CD14-positive monocyte (primary cell): ENCODE measurements at regions not wholly inside any gene's neighbourhood (a gene's known extent, or its start where the extent isn't known, plus 50 kb on each side); places are given as distances from the start of the nearest gene placed in this dataset.

ENCODE experiments used
- DNase-seq, 3 donors: peaks; one replicate each; pipeline ENCODE4 v3.0.0-alpha.2; 2011 to 2022
- H2AFZ ChIP-seq: 2 replicates; pipeline ENCODE4 v1.6.0; 2012; ENCODE audit warnings: mild to moderate bottlenecking, low read depth, low read length, inconsistent platforms; ENCODE audit not compliant: insufficient read depth, poor library complexity, severe bottlenecking
- H3K27ac ChIP-seq, 2 donors: 1 replicate in 1 of 2; 2 replicates in 1 of 2; pipeline ENCODE4 v1.5.1; 2012 to 2013; ENCODE audit warnings: low read length in 2 of 2, control low read depth in 1 of 2, inconsistent platforms in 1 of 2, low read depth in 1 of 2, mild to moderate bottlenecking in 1 of 2
- H3K27me3 ChIP-seq, 2 donors: one replicate each; pipeline versions ENCODE4 v1.6.0 to v1.6.1; 2011 to 2013; ENCODE audit warnings: low read length in 2 of 2; ENCODE audit not compliant: control insufficient read depth in 2 of 2, insufficient read depth in 2 of 2
- H3K36me3 ChIP-seq, 2 donors: replicated peaks in 1 of 2; 1 replicate in 1 of 2; 2 replicates in 1 of 2; pipeline versions ENCODE4 v1.5.1 to v1.6.1; 2012 to 2013; ENCODE audit warnings: low read length in 2 of 2, control low read depth in 1 of 2, inconsistent platforms in 1 of 2, mild to moderate bottlenecking in 1 of 2; ENCODE audit not compliant: insufficient read depth in 2 of 2, control insufficient read depth in 1 of 2
- H3K4me1 ChIP-seq, 2 donors: 1 replicate in 1 of 2; 2 replicates in 1 of 2; pipeline versions ENCODE4 v1.5.1 to v1.6.1; 2012 to 2013; ENCODE audit warnings: low read length in 2 of 2, control low read depth in 1 of 2, inconsistent platforms in 1 of 2, mild to moderate bottlenecking in 1 of 2, moderate library complexity in 1 of 2; ENCODE audit not compliant: insufficient read depth in 2 of 2, control insufficient read depth in 1 of 2
- H3K4me2 ChIP-seq: replicated peaks from 2 replicates; pipeline ENCODE3; 2012; ENCODE audit warnings: low read length, moderate library complexity, mild to moderate bottlenecking; ENCODE audit not compliant: poor library complexity, severe bottlenecking; ENCODE audit errors: extremely low read depth
- H3K4me3 ChIP-seq, 3 experiments: fragments of 200-600 bp in 1 of 3; sonication (generic) in 1 of 3; replicated peaks in 1 of 3; 1 replicate in 2 of 3; 2 replicates in 1 of 3; pipeline ENCODE4 v1.5.1; 2011 to 2013; ENCODE audit warnings: low read length in 3 of 3, mild to moderate bottlenecking in 3 of 3, control low read depth in 2 of 3, low read depth in 2 of 3, inconsistent platforms in 1 of 3, moderate library complexity in 1 of 3
- H3K79me2 ChIP-seq: 2 replicates; pipeline ENCODE4 v1.6.0; 2012; ENCODE audit warnings: mild to moderate bottlenecking, control low read depth, inconsistent platforms, low read length, moderate library complexity; ENCODE audit not compliant: insufficient read depth
- H3K9ac ChIP-seq: 2 replicates; pipeline ENCODE4 v1.6.0; 2017; ENCODE audit warnings: low read length, mild to moderate bottlenecking; ENCODE audit not compliant: insufficient read depth, poor library complexity, severe bottlenecking
- H3K9me3 ChIP-seq, 2 donors: replicated peaks in 1 of 2; 1 replicate in 1 of 2; 2 replicates in 1 of 2; pipeline versions ENCODE4 v1.5.1 to v1.6.1; 2012 to 2013; ENCODE audit warnings: low read length in 2 of 2, control low read depth in 1 of 2; ENCODE audit not compliant: control insufficient read depth in 1 of 2, insufficient read depth in 1 of 2
- H4K20me1 ChIP-seq: 2 replicates; pipeline ENCODE4 v1.6.0; 2012; ENCODE audit warnings: mild to moderate bottlenecking, low read length, control low read depth, moderate library complexity; ENCODE audit not compliant: insufficient read depth
- H3K27ac Mint-ChIP-seq, 7 donors: one replicate each; pipeline ENCODE4 v1.8.0; 2020; ENCODE audit warnings: mild to moderate bottlenecking in 7 of 7, mixed read lengths in 7 of 7, moderate library complexity in 6 of 7, inconsistent platforms in 2 of 7
- H3K27me3 Mint-ChIP-seq, 3 donors: one replicate each; pipeline ENCODE4 v1.8.0; 2021 to 2022; ENCODE audit warnings: low read depth in 3 of 3, mild to moderate bottlenecking in 3 of 3, mixed read lengths in 3 of 3, moderate library complexity in 3 of 3, inconsistent platforms in 1 of 3
- H3K36me3 Mint-ChIP-seq, 2 donors: one replicate each; pipeline ENCODE4 v1.8.0; 2020; ENCODE audit warnings: mixed read lengths in 2 of 2, inconsistent platforms in 1 of 2, mild to moderate bottlenecking in 1 of 2
- H3K4me1 Mint-ChIP-seq: one replicate; pipeline ENCODE4 v1.8.0; 2020; ENCODE audit warnings: mild to moderate bottlenecking, mixed read lengths
- H3K4me3 Mint-ChIP-seq, 2 donors: one replicate each; pipeline ENCODE4 v1.8.0; 2020; ENCODE audit warnings: mild to moderate bottlenecking in 2 of 2, mixed read lengths in 2 of 2, moderate library complexity in 1 of 2
- H3K9me3 Mint-ChIP-seq, 7 donors: one replicate each; pipeline ENCODE4 v1.8.0; 2020 to 2022; ENCODE audit warnings: mixed read lengths in 7 of 7, mild to moderate bottlenecking in 6 of 7, moderate library complexity in 6 of 7, inconsistent platforms in 2 of 7
- WGBS: methylation state at CpG from one replicate; pipeline ENCODE4 v1.1.5; 2013; ENCODE audit warnings: missing lambda C conversion rate; ENCODE audit not compliant: insufficient coverage; 5-methylcytosine and 5-hydroxymethylcytosine counted together
- intact Hi-C, 2 donors: fragments of 100-400 bp; cut with micrococcal nuclease; formaldehyde crosslinking; loops; one replicate each; pipeline versions ENCODE4 v1.15.0 to v1.15.1; 2023
- TF ChIP-seq, protein P1 (sequence below): fragments of 200-600 bp; IDR thresholded peaks from one replicate; pipeline ENCODE4 v1.8.0; 2022; ENCODE audit warnings: antibody characterized with exemption, mild to moderate bottlenecking

DNA sequence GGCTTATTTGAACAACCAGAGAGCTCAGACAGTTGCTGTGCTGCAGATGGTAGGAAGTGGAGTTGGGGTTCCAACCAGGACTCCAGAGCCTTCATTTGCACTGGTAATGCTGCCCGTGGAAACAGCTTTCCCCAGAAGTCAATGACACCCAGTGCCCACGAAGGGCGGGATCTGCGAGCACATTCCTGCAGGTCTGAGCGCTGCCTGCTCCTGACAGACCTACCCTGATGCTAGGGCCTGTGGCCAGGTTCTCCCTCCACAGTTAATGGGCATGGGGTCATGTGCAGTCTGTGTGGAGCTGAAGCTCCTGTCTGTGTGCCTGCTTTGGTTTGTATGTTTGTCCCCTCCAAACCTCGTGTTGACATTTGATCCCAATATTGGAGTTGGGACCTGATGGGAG lies 299.0 kb upstream of the HS6ST1 start:
- H3K4me1 Mint-ChIP-seq = peaks cover 10% of the 10 kb centered on the region
- no peak overlapping the region for H3K4me2 ChIP-seq
- H3K9me3 ChIP-seq = no peaks in the 10 kb centered on the region
- intact Hi-C loops = no loop called here
- no peak overlapping the region for H3K27ac ChIP-seq
- H3K9me3 Mint-ChIP-seq = peaks cover 0 to 2% (median 0%) of the 10 kb centered on the region in 7 donors
- TF ChIP-seq, protein P1, sequence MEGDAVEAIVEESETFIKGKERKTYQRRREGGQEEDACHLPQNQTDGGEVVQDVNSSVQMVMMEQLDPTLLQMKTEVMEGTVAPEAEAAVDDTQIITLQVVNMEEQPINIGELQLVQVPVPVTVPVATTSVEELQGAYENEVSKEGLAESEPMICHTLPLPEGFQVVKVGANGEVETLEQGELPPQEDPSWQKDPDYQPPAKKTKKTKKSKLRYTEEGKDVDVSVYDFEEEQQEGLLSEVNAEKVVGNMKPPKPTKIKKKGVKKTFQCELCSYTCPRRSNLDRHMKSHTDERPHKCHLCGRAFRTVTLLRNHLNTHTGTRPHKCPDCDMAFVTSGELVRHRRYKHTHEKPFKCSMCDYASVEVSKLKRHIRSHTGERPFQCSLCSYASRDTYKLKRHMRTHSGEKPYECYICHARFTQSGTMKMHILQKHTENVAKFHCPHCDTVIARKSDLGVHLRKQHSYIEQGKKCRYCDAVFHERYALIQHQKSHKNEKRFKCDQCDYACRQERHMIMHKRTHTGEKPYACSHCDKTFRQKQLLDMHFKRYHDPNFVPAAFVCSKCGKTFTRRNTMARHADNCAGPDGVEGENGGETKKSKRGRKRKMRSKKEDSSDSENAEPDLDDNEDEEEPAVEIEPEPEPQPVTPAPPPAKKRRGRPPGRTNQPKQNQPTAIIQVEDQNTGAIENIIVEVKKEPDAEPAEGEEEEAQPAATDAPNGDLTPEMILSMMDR = no peak
- H3K9ac ChIP-seq = no peak overlapping the region
- H3K79me2 ChIP-seq = no peaks in the 10 kb centered on the region
- H3K27me3 Mint-ChIP-seq = peaks cover 0 to 5% (median 2%) of the 10 kb centered on the region in 3 donors
- no peak overlapping the region for H3K4me3 ChIP-seq
- no peaks in the 10 kb centered on the region for H4K20me1 ChIP-seq
- DNase-seq = no peak
- H3K27ac Mint-ChIP-seq = no peak overlapping the region
- WGBS = 100% methylated on average over 6 of the region's 6 CpGs
- H2AFZ ChIP-seq = no peak overlapping the region
- no peaks in the 10 kb centered on the region for H3K36me3 ChIP-seq
- no peaks in the 10 kb centered on the region for H3K27me3 ChIP-seq
- no peak overlapping the region for H3K4me3 Mint-ChIP-seq
- peaks cover 11 to 14% of the 10 kb centered on the region in 2 donors for H3K4me1 ChIP-seq
- no peaks in the 10 kb centered on the region for H3K36me3 Mint-ChIP-seq

DNA sequence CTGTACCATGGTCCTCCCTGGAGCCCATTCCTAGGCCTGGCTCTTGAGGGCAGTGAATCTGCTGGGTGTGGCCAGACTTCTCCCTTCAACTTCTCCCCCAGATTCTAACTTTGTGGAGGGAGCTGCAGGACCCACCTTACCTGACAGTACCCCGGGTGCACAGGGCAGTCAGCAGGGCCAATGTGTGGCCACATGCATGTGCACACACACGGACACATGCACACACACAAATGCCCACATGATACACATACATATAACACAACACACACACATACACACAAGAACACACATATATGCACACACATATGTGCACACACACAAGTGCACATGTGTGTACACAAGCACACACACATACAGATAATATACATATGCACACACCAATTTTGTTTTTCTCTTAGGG lies 300.0 kb upstream of the HS6ST1 start:
- peak overlapping the region in 1 of 7 donors; percentile 51 for H3K27ac Mint-ChIP-seq
- H3K27me3 Mint-ChIP-seq = peaks cover 0 to 5% (median 3%) of the 10 kb centered on the region in 3 donors

More for the DNA sequence above, 300.0 kb upstream of the HS6ST1 start:
- Histone ChIP-seq H3K27me3 (no peaks in the 10 kb centered on the region), H3K9ac (no peak overlapping the region), H3K9me3 (no peaks in the 10 kb centered on the region), H3K36me3 (no peaks in the 10 kb centered on the region), H3K4me3 (no peak overlapping the region), H4K20me1 (no peaks in the 10 kb centered on the region), H3K27ac (no peak overlapping the region), H2AFZ (no peak overlapping the region), H3K4me1 (peaks cover 21 to 24% of the 10 kb centered on the region in 2 donors), H3K79me2 (no peaks in the 10 kb centered on the region), H3K4me2 (no peak overlapping the region)
- Mint-ChIP-seq H3K4me3 (no peak overlapping the region), H3K9me3 (peaks cover 0 to 2% (median 0%) of the 10 kb centered on the region in 7 donors), H3K36me3 (no peaks in the 10 kb centered on the region), H3K4me1 (peaks cover 20% of the 10 kb centered on the region)
- intact Hi-C loops = no loop called here
- DNase-seq = no peak
- 100% methylated on average over 2 of the region's 2 CpGs for WGBS
- TF ChIP-seq, protein P1 = no peak
